Keratinocyte (primary cell): ENCODE measurements at regions not wholly inside any gene's neighbourhood (a gene's known extent, or its start where the extent isn't known, plus 50 kb on each side); places are given as distances from the start of the nearest gene placed in this dataset.

Experiments used
- DNase-seq: peaks from one replicate; pipeline ENCODE4 v3.0.0-alpha.2; 2011; ENCODE audit warnings: low read depth, missing footprints, low spot score
- FAIRE-seq: peaks from 2 replicates; lab custom pipeline; 2011; peaks lifted over from hg19 to GRCh38; lab: Jason Lieb, UNC
- H2AFZ ChIP-seq: 2 replicates; pipeline ENCODE4 v1.6.0; 2012; ENCODE audit warnings: low read length, control low read depth, inconsistent platforms; ENCODE audit not compliant: control insufficient read depth
- H3K27ac ChIP-seq: 2 replicates; pipeline ENCODE4 v1.5.1; 2011; ENCODE audit warnings: low read length; ENCODE audit not compliant: control insufficient read depth, insufficient read depth
- H3K27me3 ChIP-seq: 3 replicates; pipeline ENCODE4 v1.6.0; 2011; ENCODE audit warnings: low read length; ENCODE audit not compliant: control insufficient read depth, insufficient read depth; ENCODE audit errors: extremely low read depth
- H3K36me3 ChIP-seq, 2 experiments: 2 replicates in 1 of 2; 3 replicates in 1 of 2; pipeline ENCODE4 v1.5.1; 2011; ENCODE audit warnings: low read length in 2 of 2, mild to moderate bottlenecking in 1 of 2; ENCODE audit not compliant: control insufficient read depth in 2 of 2, insufficient read depth in 2 of 2; ENCODE audit errors: extremely low read depth in 1 of 2
- H3K4me1 ChIP-seq: 3 replicates; pipeline ENCODE4 v1.5.1; 2011; ENCODE audit warnings: low read length; ENCODE audit not compliant: control insufficient read depth, insufficient read depth; ENCODE audit errors: extremely low read depth
- H3K4me2 ChIP-seq: 3 replicates; pipeline ENCODE4 v1.6.0; 2011; ENCODE audit warnings: low read depth, low read length; ENCODE audit not compliant: control insufficient read depth, insufficient read depth; ENCODE audit errors: extremely low read depth
- H3K4me3 ChIP-seq, 3 experiments: fragments of 200-600 bp in 1 of 3; sonication (generic) in 1 of 3; 2 replicates in 2 of 3; 3 replicates in 1 of 3; pipeline ENCODE4 v1.5.1; 2011 to 2016; ENCODE audit warnings: low read length in 3 of 3, mild to moderate bottlenecking in 3 of 3, control low read depth in 2 of 3, inconsistent platforms in 1 of 3, low read depth in 1 of 3, mixed read lengths in 1 of 3, mixed run types in 1 of 3, moderate library complexity in 1 of 3; ENCODE audit not compliant: control insufficient read depth in 2 of 3, insufficient read depth in 2 of 3; ENCODE audit errors: extremely low read depth in 1 of 3
- H3K79me2 ChIP-seq: 2 replicates; pipeline ENCODE4 v1.6.0; 2012; ENCODE audit warnings: low read length; ENCODE audit not compliant: control insufficient read depth, insufficient read depth
- H3K9ac ChIP-seq: 3 replicates; pipeline ENCODE4 v1.6.0; 2011; ENCODE audit warnings: low read length; ENCODE audit not compliant: control insufficient read depth, insufficient read depth; ENCODE audit errors: extremely low read depth
- H3K9me1 ChIP-seq: 3 replicates; pipeline ENCODE4 v1.6.0; 2011; ENCODE audit warnings: low read length; ENCODE audit not compliant: control insufficient read depth, insufficient read depth; ENCODE audit errors: extremely low read depth
- H3K9me3 ChIP-seq: 2 replicates; pipeline ENCODE4 v1.5.1; 2012; ENCODE audit warnings: low read depth, low read length; ENCODE audit not compliant: control insufficient read depth
- H4K20me1 ChIP-seq: 3 replicates; pipeline ENCODE4 v1.6.0; 2011; ENCODE audit warnings: low read length; ENCODE audit not compliant: control insufficient read depth, insufficient read depth; ENCODE audit errors: extremely low read depth
- CTCF ChIP-seq, 3 experiments: IDR thresholded peaks in 1 of 3; conservative IDR thresholded peaks in 1 of 3; optimal IDR thresholded peaks in 1 of 3; 2 replicates in 2 of 3; 3 replicates in 1 of 3; pipeline versions ENCODE3 to v1.5.1; 2011; ENCODE audit warnings: low read length in 3 of 3, mild to moderate bottlenecking in 3 of 3, moderate library complexity in 2 of 3, control low read depth in 1 of 3, inconsistent platforms in 1 of 3; ENCODE audit not compliant: insufficient read depth in 2 of 3; ENCODE audit errors: extremely low read depth in 1 of 3
- EZH2 ChIP-seq: IDR thresholded peaks from one replicate; pipeline ENCODE4 v1.6.1; 2012; ENCODE audit warnings: inconsistent platforms, mild to moderate bottlenecking, low read length, moderate library complexity
- dilution Hi-C: fragments of 300-500 bp; cut with MboI; formaldehyde crosslinking; loops from one replicate; pipeline ENCODE4 v1.7.0; 2020; ENCODE audit warnings: low sequenced_read_pairs; ENCODE audit not compliant: extremely low pct_ligation_motif_present

GRCh38 chr4:189533603-189534002, 407.1 kb upstream of the FRG1 start:
- Histone ChIP-seq H3K27me3 (no peaks in the 10 kb centered on the region), H3K36me3 (no peaks in the 10 kb centered on the region), H3K4me1 (no peaks in the 10 kb centered on the region), H3K9me1 (no peaks in the 10 kb centered on the region), H4K20me1 (no peaks in the 10 kb centered on the region), H3K4me2 (no peak overlapping the region), H3K9me3 (peaks cover 2% of the 10 kb centered on the region), H2AFZ (no peak overlapping the region), H3K9ac (no peak overlapping the region), H3K27ac (no peak overlapping the region), H3K79me2 (no peaks in the 10 kb centered on the region), H3K4me3 (no peak overlapping the region)
- no peak for DNase-seq
- dilution Hi-C loops = no loop called here
- no peak for TF ChIP-seq EZH2
- no peak for TF ChIP-seq CTCF (optimal IDR thresholded peaks at IDR 0.05 in 1 of 3, IDR thresholded peaks at IDR 0.05 in 1 of 3, conservative IDR thresholded peaks at IDR 0.05 in 1 of 3; ENCODE audit: extremely low read depth in 1 of 3, insufficient read depth in 2 of 3, low read length in 3 of 3)
- no peak for FAIRE-seq

- Histone ChIP-seq H3K9me1 (no peaks in the 10 kb centered on the region), H4K20me1 (no peaks in the 10 kb centered on the region), H3K36me3 (no peaks in the 10 kb centered on the region), H3K27me3 (no peaks in the 10 kb centered on the region), H3K4me1 (no peaks in the 10 kb centered on the region), H3K9ac (no peak overlapping the region), H2AFZ (no peak overlapping the region), H3K79me2 (no peaks in the 10 kb centered on the region), H3K4me2 (no peak overlapping the region), H3K9me3 (peaks cover 6% of the 10 kb centered on the region), H3K27ac (no peak overlapping the region), H3K4me3 (no peak overlapping the region)
- dilution Hi-C loops = no loop called here
- no peak for TF ChIP-seq CTCF (optimal IDR thresholded peaks at IDR 0.05 in 1 of 3, IDR thresholded peaks at IDR 0.05 in 1 of 3, conservative IDR thresholded peaks at IDR 0.05 in 1 of 3; ENCODE audit: extremely low read depth in 1 of 3, insufficient read depth in 2 of 3, low read length in 3 of 3)
- no peak for TF ChIP-seq EZH2
- FAIRE-seq (no peak), DNase-seq (no peak)
Observed at GRCh38 chr4:189547559-189547958, 393.1 kb upstream of the FRG1 start.
